LNCAP (cell line): ENCODE measurements at regions not wholly inside any gene's neighbourhood (a gene's known extent, or its start where the extent isn't known, plus 50 kb on each side); places are given as distances from the start of the nearest gene placed in this dataset.

ENCODE experiments used
- TF ChIP-seq, protein P1 (sequence below): fragments of 450-650 bp; IDR thresholded peaks from 2 replicates; pipeline ENCODE4 v1.5.1; 2017; ENCODE audit warnings: mild to moderate bottlenecking

DNA sequence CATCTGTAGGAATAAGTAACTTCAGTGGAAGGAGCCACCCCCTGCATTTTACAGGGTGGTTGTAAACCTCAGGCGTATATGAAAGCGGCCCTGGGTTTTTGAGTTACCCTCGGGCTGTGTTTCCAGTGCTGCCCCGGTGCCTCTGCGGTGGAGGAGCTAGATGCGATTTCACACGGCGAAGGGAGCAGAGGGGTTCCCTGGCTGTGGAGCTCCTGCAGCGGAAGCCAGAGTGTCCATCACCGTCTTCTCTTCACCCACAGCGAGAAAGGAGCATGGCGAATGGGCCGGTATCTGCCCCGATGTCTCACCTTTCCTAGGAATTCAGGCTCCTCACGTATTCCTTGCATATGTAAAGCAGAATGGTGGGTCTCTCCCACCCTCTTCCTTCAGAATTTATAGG, 253.6 kb downstream of the THBS2 start:
- TF ChIP-seq, protein P1, sequence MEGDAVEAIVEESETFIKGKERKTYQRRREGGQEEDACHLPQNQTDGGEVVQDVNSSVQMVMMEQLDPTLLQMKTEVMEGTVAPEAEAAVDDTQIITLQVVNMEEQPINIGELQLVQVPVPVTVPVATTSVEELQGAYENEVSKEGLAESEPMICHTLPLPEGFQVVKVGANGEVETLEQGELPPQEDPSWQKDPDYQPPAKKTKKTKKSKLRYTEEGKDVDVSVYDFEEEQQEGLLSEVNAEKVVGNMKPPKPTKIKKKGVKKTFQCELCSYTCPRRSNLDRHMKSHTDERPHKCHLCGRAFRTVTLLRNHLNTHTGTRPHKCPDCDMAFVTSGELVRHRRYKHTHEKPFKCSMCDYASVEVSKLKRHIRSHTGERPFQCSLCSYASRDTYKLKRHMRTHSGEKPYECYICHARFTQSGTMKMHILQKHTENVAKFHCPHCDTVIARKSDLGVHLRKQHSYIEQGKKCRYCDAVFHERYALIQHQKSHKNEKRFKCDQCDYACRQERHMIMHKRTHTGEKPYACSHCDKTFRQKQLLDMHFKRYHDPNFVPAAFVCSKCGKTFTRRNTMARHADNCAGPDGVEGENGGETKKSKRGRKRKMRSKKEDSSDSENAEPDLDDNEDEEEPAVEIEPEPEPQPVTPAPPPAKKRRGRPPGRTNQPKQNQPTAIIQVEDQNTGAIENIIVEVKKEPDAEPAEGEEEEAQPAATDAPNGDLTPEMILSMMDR, result no peak

DNA sequence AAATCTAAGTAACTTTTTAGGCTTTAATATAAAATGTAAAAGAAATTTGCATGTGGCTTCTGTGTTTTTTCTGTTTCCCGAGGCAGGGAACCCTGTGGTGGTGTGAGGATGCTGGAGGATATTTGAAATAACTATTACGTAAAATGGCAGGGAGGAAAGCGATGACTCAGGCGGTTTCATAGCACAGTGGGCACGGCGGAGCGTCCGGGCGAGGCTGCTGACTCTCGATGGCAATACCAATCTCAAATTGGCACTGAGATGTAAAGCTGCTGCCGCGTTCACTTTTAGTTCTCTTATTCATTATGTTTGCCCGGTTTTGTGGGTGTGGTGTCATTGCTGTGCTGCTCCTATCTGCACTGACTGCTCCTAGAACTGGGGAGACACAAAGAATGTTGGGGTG, 254.3 kb downstream of the THBS2 start:
- TF ChIP-seq, protein P1, result no peak

DNA sequence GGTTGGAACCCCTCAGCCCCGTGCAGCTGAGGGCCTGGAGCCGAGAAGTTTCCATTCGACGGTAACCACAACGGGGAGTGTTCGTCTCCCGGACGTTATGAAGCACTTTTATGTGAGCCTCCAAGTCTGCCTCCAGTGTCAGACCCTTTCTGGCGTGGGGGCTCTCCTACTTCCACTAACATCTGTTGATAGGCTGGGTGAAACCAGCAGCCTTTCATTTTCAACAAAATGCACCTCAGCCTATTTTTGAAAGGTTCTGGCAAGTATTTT, 257.4 kb downstream of the THBS2 start:
- TF ChIP-seq, protein P1, result no peak

DNA sequence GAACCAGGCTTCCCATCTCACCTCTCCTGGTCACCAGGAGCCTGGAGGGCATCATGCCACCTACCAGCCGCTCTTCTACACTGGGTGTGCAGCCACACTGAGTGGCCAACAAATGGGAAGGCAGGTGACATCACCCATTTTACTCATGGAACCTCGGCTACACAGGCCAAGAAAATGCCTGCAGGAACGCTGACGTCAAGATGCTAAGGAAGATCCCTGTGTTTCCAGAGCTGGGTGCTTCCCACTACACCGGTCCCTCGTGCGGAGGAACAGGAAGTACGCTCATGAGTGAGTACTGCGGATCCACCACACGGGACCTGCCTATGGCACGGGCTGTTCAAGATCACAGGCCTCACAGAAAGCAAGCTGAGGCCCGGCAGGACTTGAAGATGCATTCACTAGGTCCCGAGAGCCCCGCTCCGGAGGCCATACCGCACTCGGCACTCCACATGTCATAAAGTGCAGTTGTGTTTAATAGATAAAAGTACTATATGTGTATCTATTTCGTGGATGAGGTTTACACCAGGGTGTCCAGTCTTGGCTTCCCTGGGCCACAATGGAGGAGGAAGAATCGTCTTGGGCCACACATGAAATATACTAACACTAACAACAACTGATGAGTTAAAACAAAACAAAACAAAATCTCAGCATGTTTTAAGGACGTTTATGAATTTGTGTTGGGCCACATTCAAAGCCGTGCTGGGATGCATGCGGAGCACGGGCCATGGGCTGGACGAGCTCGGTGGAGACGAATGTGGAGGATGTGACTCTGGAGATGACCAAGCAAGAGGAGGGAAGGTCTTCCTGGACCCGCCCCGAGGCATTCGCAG, 257.9 kb downstream of the THBS2 start:
- TF ChIP-seq, protein P1, result no peak

DNA sequence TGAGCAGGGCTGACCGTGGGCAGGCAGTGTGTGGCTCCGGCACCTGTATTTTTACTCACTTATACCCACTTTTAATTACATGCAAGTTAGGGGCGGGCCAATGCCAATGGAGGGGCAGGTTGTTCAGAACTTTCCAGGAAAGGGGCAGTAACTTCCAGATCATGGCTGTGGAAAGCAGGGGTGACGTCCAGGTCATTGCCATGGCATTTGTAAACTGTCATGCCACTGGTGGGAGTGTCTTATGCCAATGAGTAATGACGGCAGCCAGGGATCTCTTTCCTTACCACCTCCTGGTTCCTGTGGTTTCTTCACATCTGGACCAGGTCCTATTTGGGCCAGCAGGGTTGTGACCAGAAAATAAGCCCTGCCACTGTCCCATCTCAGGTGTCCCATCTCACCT, 258.7 kb downstream of the THBS2 start:
- TF ChIP-seq, protein P1, result no peak

DNA sequence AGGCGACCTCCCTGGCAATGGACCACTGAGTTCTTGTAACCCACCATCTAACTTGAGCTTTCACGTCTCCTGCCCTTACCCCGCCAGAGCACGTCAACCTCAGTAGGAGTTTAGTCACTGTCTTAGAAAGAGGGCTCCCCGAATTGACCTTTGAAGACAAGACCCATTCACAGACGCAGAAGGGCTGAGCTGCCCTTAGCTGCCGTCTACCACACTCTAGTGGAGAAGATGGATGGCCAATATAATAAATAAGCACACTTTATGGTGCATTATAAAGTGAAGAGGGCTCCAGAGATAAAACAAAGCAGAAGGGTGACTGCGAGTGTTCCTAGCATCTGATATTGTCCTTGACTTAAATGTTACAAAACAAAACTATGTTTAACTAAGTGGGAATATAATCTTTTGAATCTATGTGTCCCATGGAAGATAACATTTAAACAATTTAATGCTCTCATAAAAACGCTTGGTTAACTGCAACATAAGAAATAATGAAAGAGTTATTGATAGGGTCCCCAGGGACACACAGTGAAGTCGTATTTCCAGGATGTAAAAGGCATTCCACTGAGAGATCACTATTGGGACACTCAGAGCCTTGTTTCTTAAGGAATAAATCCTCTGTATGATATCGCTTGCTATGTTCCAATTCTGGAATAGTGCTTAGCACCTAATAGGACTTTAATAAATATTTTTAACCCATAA, 261.1 kb downstream of the THBS2 start:
- TF ChIP-seq, protein P1, result no peak

DNA sequence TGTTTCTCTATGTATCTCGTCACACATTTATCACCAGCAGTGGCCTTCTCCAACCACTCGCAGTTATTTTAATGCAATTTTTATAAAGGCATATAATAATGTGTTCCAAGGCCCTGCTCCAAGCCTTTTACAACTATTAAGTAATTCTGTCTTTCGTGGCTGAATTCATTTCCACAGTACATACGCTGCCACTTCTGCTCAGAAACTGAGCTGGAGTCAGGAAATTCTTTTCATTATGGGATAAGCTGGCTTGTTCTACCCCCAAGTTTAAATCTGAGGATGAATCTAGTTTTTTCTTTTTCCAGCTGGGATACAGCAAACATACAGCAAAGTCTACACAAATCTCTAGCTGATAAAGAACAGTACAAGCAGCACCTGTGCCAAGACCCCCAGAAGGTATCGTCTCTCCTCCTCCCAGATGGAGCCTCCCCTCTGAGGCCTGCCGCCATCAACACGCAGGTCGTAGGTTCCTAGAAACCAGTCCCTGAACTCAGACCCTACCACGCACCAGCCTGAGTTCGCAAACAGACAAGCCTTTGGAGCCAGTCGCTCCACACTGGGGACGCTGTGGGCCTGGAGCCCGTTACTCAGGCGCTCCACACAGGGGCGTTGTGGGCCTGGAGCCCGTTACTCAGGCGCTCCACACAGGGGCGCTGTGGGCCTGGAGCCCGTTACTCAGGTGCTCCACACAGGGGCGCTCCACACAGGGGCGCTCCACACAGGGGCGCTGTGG, 263.5 kb downstream of the THBS2 start:
- TF ChIP-seq, protein P1, result no peak
